GM12872 (cell line): ENCODE measurements at regions not wholly inside any gene's neighbourhood (a gene's known extent, or its start where the extent isn't known, plus 50 kb on each side); places are given as distances from the start of the nearest gene placed in this dataset.

Experiments used
- TF ChIP-seq, protein P1 (sequence below): IDR thresholded peaks from 3 replicates; pipeline ENCODE4 v1.5.1; 2011; ENCODE audit warnings: low read depth, mild to moderate bottlenecking, low read length, moderate library complexity; ENCODE audit not compliant: insufficient read depth

DNA sequence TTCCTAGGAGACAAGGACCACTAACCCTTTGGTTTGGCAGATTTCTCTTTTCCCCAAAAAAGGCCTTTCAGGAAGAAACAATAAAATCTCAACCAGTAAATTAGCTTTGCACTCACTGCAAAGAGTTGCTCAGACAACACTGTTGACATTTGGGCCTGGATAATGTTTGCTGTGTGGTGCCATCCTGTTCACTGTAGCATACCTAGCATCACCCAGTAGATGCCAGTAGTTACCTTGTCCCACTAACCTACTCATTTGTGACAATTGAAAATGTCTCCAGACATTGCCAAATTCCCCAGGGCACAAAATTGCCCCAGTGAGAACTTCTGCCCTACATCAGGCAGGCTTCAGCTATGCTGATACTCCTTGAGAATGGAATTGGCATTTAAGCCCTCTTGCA, 177.0 kb upstream of the ERCC4 start:
- TF ChIP-seq, protein P1, sequence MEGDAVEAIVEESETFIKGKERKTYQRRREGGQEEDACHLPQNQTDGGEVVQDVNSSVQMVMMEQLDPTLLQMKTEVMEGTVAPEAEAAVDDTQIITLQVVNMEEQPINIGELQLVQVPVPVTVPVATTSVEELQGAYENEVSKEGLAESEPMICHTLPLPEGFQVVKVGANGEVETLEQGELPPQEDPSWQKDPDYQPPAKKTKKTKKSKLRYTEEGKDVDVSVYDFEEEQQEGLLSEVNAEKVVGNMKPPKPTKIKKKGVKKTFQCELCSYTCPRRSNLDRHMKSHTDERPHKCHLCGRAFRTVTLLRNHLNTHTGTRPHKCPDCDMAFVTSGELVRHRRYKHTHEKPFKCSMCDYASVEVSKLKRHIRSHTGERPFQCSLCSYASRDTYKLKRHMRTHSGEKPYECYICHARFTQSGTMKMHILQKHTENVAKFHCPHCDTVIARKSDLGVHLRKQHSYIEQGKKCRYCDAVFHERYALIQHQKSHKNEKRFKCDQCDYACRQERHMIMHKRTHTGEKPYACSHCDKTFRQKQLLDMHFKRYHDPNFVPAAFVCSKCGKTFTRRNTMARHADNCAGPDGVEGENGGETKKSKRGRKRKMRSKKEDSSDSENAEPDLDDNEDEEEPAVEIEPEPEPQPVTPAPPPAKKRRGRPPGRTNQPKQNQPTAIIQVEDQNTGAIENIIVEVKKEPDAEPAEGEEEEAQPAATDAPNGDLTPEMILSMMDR = no peak

DNA sequence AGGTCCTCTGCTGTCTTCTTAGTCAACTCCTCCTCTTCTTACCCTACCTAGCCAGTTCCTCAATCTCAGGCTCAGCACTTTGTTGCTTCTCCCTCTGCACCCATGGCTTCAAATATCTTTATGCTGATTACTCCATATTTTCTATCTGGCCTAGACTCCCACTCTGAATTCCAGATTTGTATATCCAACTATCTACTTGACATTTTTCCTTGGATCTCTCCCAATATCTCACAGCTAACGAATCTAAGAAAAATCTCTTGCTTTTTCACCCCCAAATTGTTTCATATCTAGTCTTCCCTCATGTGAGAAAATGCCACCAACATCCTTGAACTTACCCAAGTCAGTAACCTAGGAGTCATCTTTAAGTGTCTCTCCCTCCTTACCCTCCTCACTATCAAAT, 176.4 kb upstream of the ERCC4 start:
- TF ChIP-seq, protein P1 = no peak

DNA sequence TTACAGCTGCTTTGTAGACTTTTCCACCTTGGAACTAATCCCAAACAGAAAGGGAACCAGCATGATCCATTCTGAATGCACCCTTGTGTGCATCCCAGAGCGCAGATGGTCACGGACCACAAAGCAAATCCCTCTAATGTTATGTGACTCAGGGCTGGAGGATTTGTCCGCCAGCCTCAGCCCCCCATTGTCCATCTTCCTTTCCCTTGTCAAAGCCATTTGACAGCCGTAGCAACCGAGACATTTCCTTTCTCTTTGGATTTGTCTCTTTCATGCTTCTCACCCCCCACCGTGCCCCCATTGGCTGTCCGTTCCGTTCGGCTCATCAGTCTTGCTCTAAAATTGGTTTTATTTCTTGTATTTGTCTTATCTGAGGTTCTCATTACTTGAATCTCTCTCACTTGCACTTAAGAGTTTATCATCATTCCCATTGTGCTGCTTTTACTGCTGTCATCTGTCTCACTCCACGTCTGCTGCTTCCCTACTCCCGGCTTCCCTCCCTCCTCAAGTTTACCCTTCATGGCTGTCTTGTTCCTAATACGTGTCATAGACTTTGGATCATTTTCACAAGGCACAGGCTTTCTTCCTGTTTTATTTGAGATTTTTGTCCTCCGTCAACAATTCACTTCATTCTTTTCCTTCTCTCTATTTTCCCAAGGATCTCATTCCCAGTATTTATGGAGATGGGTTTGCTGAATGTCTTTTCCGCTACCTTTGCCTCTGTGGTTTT, 163.4 kb upstream of the ERCC4 start:
- TF ChIP-seq, protein P1 = no peak

DNA sequence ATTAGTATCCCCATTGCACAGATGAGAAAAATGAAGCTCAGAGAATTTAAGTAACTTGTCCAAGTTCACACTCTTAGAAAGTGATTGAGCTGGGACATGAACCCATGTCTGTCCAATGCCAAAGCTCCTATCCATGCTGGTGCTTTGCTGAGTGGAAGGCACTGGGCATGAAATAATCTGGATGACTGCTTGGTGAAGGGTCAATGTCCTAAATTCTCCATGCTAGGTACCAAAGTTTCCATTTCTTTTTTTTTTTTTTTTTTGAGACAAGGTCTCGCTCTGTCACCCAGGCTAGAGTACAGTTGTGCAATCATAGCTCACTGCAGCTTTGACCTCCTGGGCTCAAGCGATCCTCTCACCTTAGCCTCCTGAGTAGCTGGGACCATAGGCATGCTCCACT, 153.6 kb upstream of the ERCC4 start:
- TF ChIP-seq, protein P1 = no peak

DNA sequence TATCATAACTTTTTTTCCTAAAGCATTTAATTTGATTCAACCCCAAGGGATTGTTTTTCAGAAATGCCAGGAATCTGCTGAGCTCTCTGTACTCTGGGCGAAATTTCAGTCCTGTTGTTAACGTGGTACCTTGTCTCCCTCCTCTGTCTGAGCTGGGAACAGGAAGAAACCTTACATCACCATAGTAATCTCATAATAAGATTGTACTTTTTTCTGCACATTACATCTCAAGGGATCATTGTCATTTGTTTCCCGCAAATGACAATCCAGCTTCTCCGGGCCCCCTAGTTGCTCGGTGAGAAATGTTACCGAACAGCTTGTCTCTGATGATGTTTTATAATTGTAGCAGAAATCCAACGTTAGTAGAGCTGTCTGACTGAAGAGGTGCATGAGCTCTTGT, 152.7 kb upstream of the ERCC4 start:
- TF ChIP-seq, protein P1 = no peak

DNA sequence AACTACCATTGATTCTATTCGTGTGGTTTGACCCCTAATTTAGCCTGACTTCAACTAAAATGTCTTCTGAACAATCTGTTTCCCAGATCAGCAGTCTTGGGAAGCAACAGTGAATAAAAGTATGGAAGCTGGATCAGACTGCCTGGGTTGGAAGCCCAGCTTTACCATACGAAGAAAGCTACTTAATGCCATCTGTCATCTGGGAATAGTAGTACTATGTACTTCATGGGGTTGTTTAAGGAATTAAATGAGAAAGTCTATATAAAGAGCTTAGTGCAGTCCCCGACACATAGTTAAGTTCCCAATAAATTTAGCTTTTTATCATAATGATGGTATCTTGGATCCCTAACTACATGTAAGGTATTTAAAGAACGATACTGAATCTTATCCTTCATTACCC, 151.5 kb upstream of the ERCC4 start:
- TF ChIP-seq, protein P1 = no peak

DNA sequence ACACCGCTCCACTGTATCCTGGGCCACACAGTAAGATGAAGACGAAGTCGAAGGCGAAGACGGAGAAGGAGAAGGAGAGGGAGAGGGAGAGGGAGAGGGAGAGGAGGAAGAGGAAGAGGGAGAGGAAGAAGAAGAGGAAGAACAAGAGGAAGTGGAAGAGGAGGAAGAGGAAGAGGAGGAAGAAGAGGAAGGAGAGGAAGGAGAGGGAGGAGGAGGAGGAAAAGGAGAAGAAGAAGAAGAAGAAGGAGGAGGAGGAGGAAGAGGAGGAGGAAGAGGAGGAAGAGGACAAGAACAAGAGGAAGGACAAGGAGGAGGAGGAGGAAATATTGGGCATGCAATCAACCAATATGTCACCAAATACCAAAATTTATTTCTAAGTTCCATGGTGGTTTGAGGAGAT, 149.5 kb upstream of the ERCC4 start:
- TF ChIP-seq, protein P1 = no peak
